A549 (cell line): ENCODE measurements at regions not wholly inside any gene's neighbourhood (a gene's known extent, or its start where the extent isn't known, plus 50 kb on each side); places are given as distances from the start of the nearest gene placed in this dataset.

Experiments used
- ATAC-seq, 2 experiments: fragments of 200-7000 bp in 1 of 2; fragments of >200 bp in 1 of 2; cut with Nextera tagmentation in 1 of 2; cut with Tn5 transposase in 1 of 2; 3 replicates each; pipeline versions ENCODE4 v1.8.0 to v1.9.1; 2018 to 2020; ENCODE audit warnings: mild to moderate bottlenecking in 1 of 2, moderate library complexity in 1 of 2
- CTCF ChIA-PET: fragments of 300-600 bp; sonication (Branson Sonifier 250); formaldehyde crosslinking; extraction: SDS; loops from one replicate; lab custom pipeline; 2021; ENCODE audit warnings: antibody characterized with exemption, inconsistent platforms; lab: Yijun Ruan, JAX
- POLR2A ChIA-PET: fragments of 350-600 bp; formaldehyde crosslinking; extraction: SDS; loops from one replicate; lab custom pipeline; 2021; ENCODE audit warnings: antibody characterized with exemption, inconsistent platforms; lab: Yijun Ruan, JAX
- DNase-seq, 2 experiments: peaks; one replicate each; pipeline versions ENCODE4 v3.0.0 to v3.0.0-alpha.2; 2011 to 2016; ENCODE audit warnings: low read depth in 1 of 2, low spot score in 1 of 2
- FAIRE-seq: peaks from 2 replicates; lab custom pipeline; 2011; peaks lifted over from hg19 to GRCh38; lab: Jason Lieb, UNC
- H3K27ac ChIP-seq, 2 experiments: fragments of >200 bp; sonication (Bioruptor Twin); formaldehyde crosslinking; 3 replicates each; pipeline ENCODE4 v1.5.1; 2016 to 2017
- H3K4me1 ChIP-seq: fragments of >200 bp; sonication (Bioruptor Twin); formaldehyde crosslinking; 3 replicates; pipeline ENCODE4 v1.6.1; 2016
- H3K4me2 ChIP-seq: fragments of >200 bp; sonication (Bioruptor Twin); formaldehyde crosslinking; 3 replicates; pipeline ENCODE4 v1.6.1; 2016
- H3K4me3 ChIP-seq: fragments of >200 bp; sonication (Bioruptor Twin); formaldehyde crosslinking; 3 replicates; pipeline ENCODE4 v1.5.1; 2016
- H3K9me3 ChIP-seq: fragments of >200 bp; sonication (Bioruptor Twin); formaldehyde crosslinking; 3 replicates; pipeline ENCODE4 v1.6.1; 2016
- HEYL ChIP-seq: fragments of 250-450 bp; sonication (Bioruptor Pico); IDR thresholded peaks from 2 replicates; pipeline ENCODE4 v1.8.0; 2021; ENCODE audit warnings: mild to moderate bottlenecking, moderate library complexity
- HOXA7 ChIP-seq: fragments of 250-450 bp; sonication (Bioruptor Pico); IDR thresholded peaks from 2 replicates; pipeline ENCODE4 v1.5.0; 2020; ENCODE audit warnings: mild to moderate bottlenecking, moderate library complexity
- MAZ ChIP-seq: fragments of 150-350 bp; IDR thresholded peaks from 2 replicates; pipeline ENCODE4 v1.6.1; 2014; ENCODE audit warnings: antibody characterized with exemption, low read depth, low read length, borderline replicate concordance
- NPAS2 ChIP-seq: fragments of 250-450 bp; sonication (Bioruptor Pico); IDR thresholded peaks from 2 replicates; pipeline ENCODE4 v1.8.0; 2022; ENCODE audit warnings: mild to moderate bottlenecking, moderate library complexity, borderline replicate concordance
- NR3C1 ChIP-seq: fragments of >200 bp; sonication (Bioruptor Twin); formaldehyde crosslinking; IDR thresholded peaks from 3 replicates; pipeline ENCODE4 v1.6.1; 2017
- RAD21 ChIP-seq, 2 experiments: fragments of >200 bp in 1 of 2; sonication (Bioruptor Twin) in 1 of 2; formaldehyde crosslinking in 1 of 2; IDR thresholded peaks in 1 of 2; conservative IDR thresholded peaks in 1 of 2; 2 replicates in 1 of 2; 3 replicates in 1 of 2; pipeline ENCODE4 v1.6.1; 2012 to 2018; ENCODE audit warnings: inconsistent platforms in 1 of 2
- RARB ChIP-seq: fragments of 250-450 bp; sonication (Bioruptor Pico); IDR thresholded peaks from 2 replicates; pipeline ENCODE4 v1.8.0; 2021; ENCODE audit warnings: mild to moderate bottlenecking, moderate library complexity
- RCOR1 ChIP-seq: fragments of 150-350 bp; IDR thresholded peaks from 2 replicates; pipeline ENCODE4 v1.6.1; 2014; ENCODE audit warnings: antibody characterized with exemption, low read length, low read depth
- SMC3 ChIP-seq: fragments of >200 bp; sonication (Bioruptor Twin); formaldehyde crosslinking; IDR thresholded peaks from 3 replicates; pipeline ENCODE4 v1.6.1; 2018; ENCODE audit warnings: inconsistent platforms
- SREBF2 ChIP-seq: fragments of 450-650 bp; IDR thresholded peaks from 2 replicates; pipeline ENCODE4 v1.6.1; 2014; ENCODE audit warnings: mild to moderate bottlenecking, moderate library complexity
- ZC3H11A ChIP-seq: fragments of 450-650 bp; IDR thresholded peaks from 2 replicates; pipeline ENCODE4 v1.6.1; 2014; ENCODE audit warnings: antibody characterized with exemption, mild to moderate bottlenecking
- ZFP36 ChIP-seq: fragments of 450-650 bp; IDR thresholded peaks from 2 replicates; pipeline ENCODE4 v1.6.1; 2014; ENCODE audit warnings: borderline replicate concordance; ENCODE audit not compliant: partially characterized antibody
- ZSCAN20 ChIP-seq: fragments of 250-450 bp; sonication (Bioruptor Pico); IDR thresholded peaks from 2 replicates; pipeline ENCODE4 v1.8.0; 2022; ENCODE audit warnings: mild to moderate bottlenecking, moderate library complexity
- WGBS: methylation state at CpG from one replicate; pipeline ENCODE4 v1.1.6; 2017; ENCODE audit errors: missing lambda C conversion rate; 5-methylcytosine and 5-hydroxymethylcytosine counted together
- TF ChIP-seq, protein P1 (sequence below): fragments of 150-350 bp; IDR thresholded peaks from 2 replicates; pipeline ENCODE4 v1.6.1; 2014; ENCODE audit warnings: low read depth, mild to moderate bottlenecking, low read length
- TF ChIP-seq, protein P2 (sequence below): fragments of >200 bp; sonication (Bioruptor Twin); formaldehyde crosslinking; IDR thresholded peaks from 3 replicates; pipeline ENCODE4 v1.5.1; 2016
- TF ChIP-seq, protein P3 (sequence below): fragments of 450-650 bp; IDR thresholded peaks from 2 replicates; pipeline ENCODE4 v1.6.1; 2014; ENCODE audit warnings: antibody characterized with exemption

DNA sequence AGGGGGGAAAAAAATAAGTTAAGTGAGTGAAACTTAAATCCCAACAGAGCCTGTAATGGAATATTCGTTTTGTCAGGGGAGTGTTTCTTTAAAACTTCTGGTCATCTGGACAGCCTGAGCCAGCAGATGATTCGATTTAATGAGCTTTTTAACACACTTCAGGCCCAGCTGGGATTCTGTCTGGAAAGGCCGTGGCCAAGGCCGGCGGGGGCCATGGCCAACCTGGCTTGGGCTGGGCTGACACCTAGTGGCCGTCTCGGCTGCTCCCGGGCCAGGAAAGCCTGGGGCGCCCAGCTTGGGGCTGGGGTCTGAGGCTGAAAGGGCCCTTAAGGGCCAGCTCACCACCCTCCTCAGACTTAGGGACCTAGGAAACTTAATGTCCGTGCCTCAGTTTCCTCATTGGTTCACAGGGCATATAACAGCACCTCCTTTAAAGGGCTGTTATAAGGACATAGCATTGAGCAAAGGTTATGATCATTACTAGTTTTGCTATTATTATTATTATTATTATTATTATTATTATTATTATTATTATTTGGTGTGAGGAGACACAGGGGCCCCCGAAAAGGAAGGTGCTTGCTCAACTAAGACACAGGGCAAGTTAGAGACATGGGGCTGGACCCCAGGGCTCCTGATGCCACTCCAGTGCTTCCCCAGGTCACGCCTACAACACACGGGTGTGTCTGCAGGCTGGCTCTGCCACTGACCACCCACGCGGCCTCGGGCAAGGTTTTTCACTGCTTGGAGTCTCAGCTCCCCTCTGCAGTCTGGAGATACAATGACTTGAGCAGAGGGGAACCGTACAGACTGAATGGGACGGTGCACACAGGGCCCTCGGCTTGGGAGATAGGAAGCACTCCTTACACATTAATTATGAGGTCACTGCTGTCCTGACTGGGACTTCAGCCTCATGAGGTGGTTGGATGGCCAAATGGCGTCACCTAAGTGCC, 84.0 kb downstream of the SYNE3 start (continued):
- TF ChIP-seq NPAS2 (CRISPR knock-in tag) (no peak), SREBF2 (no peak), HOXA7 (no peak), NR3C1 (no peak), RAD21 (conservative IDR thresholded peaks at IDR 0.05 in 1 of 2, IDR thresholded peaks at IDR 0.05 in 1 of 2) (peak; percentile 86 to 93), RARB (CRISPR knock-in tag) (no peak), HEYL (CRISPR knock-in tag) (no peak), SMC3 (peak; percentile 80)
- TF ChIP-seq, protein P1, sequence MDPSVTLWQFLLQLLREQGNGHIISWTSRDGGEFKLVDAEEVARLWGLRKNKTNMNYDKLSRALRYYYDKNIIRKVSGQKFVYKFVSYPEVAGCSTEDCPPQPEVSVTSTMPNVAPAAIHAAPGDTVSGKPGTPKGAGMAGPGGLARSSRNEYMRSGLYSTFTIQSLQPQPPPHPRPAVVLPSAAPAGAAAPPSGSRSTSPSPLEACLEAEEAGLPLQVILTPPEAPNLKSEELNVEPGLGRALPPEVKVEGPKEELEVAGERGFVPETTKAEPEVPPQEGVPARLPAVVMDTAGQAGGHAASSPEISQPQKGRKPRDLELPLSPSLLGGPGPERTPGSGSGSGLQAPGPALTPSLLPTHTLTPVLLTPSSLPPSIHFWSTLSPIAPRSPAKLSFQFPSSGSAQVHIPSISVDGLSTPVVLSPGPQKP: no peak

- no peak for FAIRE-seq
- 68% methylated on average over 17 of the region's 17 CpGs for WGBS
- TF ChIP-seq RAD21 (conservative IDR thresholded peaks at IDR 0.05 in 1 of 2, IDR thresholded peaks at IDR 0.05 in 1 of 2) (peak; percentile 54 to 63), SMC3 (0 out of 3 replicates have a peak, but pooled peaks have one; percentile 26), MAZ (no peak)
- TF ChIP-seq, protein P2, sequence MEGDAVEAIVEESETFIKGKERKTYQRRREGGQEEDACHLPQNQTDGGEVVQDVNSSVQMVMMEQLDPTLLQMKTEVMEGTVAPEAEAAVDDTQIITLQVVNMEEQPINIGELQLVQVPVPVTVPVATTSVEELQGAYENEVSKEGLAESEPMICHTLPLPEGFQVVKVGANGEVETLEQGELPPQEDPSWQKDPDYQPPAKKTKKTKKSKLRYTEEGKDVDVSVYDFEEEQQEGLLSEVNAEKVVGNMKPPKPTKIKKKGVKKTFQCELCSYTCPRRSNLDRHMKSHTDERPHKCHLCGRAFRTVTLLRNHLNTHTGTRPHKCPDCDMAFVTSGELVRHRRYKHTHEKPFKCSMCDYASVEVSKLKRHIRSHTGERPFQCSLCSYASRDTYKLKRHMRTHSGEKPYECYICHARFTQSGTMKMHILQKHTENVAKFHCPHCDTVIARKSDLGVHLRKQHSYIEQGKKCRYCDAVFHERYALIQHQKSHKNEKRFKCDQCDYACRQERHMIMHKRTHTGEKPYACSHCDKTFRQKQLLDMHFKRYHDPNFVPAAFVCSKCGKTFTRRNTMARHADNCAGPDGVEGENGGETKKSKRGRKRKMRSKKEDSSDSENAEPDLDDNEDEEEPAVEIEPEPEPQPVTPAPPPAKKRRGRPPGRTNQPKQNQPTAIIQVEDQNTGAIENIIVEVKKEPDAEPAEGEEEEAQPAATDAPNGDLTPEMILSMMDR: peak; percentile 55
- TF ChIP-seq, all 56 proteins: peak for 3
- ATAC-seq (peak; percentile 69 to 82; a peak in 4 of 6 replicates), DNase-seq (peak; percentile 28 to 39)
- ChIA-PET CTCF (interaction anchor here (0.6 to 4.4 kb wide), 50 partner anchors 9 to 990 kb away, joined by 3 to 53 read pairs (median 4); no protein-coding TSS in a partner anchor), POLR2A (no interaction called here)
- Histone ChIP-seq H3K27ac (peak overlapping the region; percentile 38 to 71; a peak in 4 of 6 replicates), H3K4me3 (no peak overlapping the region), H3K9me3 (no peaks in the 10 kb centered on the region), H3K4me2 (no peak overlapping the region), H3K4me1 (no peaks in the 10 kb centered on the region)
These were observed 85.0 kb downstream of the SYNE3 start for GRCh38 chr14:95431199-95432143.

GRCh38 chr14:95428557-95428956, 87.9 kb downstream of the SYNE3 start:
- no peaks in the 10 kb centered on the region for H3K4me1 ChIP-seq
- FAIRE-seq (no peak), ATAC-seq (no peak), DNase-seq (no peak)
- CTCF ChIA-PET: interaction anchor here (1.1 to 6.8 kb wide), 6 partner anchors 8 to 243 kb away, joined by 3 to 32 read pairs (median 8); no protein-coding TSS in a partner anchor
- H3K27ac ChIP-seq: no peak overlapping the region
- H3K9me3 ChIP-seq: no peaks in the 10 kb centered on the region
- TF ChIP-seq NPAS2 (CRISPR knock-in tag) (no peak), RCOR1 (no peak), ZFP36 (no peak), ZC3H11A (no peak), HEYL (CRISPR knock-in tag) (no peak), ZSCAN20 (CRISPR knock-in tag) (no peak)
- TF ChIP-seq, protein P2: no peak
- TF ChIP-seq, protein P1: no peak
- TF ChIP-seq, protein P3, sequence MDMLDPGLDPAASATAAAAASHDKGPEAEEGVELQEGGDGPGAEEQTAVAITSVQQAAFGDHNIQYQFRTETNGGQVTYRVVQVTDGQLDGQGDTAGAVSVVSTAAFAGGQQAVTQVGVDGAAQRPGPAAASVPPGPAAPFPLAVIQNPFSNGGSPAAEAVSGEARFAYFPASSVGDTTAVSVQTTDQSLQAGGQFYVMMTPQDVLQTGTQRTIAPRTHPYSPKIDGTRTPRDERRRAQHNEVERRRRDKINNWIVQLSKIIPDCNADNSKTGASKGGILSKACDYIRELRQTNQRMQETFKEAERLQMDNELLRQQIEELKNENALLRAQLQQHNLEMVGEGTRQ: no peak
- H3K4me3 ChIP-seq: no peak overlapping the region
- POLR2A ChIA-PET: no interaction called here
- no peak overlapping the region for H3K4me2 ChIP-seq
- 78% methylated on average over 4 of the region's 4 CpGs for WGBS
